Activated T-helper 1 cell treated with anti-CD3 and anti-CD28 coated beads, Interleukin-2, amount 50 U/mL, for 16 hours (primary cell): ENCODE measurements at regions not wholly inside any gene's neighbourhood (a gene's known extent, or its start where the extent isn't known, plus 50 kb on each side); places are given as distances from the start of the nearest gene placed in this dataset.

Source experiments
- DNase-seq, 2 donors: peaks; one replicate each; pipeline ENCODE4 v3.0.0-alpha.2; 2020; ENCODE audit warnings: low read depth in 1 of 2, low spot score in 1 of 2

DNA sequence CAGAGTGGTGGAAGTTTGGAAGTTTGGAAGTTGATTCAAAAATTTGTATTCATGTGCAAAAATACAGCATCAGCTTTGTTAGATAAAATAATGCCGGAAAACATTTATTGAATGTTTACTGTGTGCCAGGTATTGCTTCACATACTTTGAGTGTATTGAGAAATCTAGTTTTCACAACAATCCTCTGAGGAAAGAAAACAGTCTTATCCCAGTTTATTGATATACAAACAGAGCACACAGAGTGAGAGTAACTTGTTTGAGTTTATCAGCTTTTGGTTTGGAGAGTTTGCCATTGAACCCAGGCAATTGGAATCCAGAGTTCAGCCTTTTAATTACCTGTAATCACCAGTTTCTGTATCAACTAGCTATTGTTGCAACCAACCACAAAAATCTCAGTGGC, 127.2 kb upstream of the RPS6KA3 start:
- no peak for DNase-seq

DNA sequence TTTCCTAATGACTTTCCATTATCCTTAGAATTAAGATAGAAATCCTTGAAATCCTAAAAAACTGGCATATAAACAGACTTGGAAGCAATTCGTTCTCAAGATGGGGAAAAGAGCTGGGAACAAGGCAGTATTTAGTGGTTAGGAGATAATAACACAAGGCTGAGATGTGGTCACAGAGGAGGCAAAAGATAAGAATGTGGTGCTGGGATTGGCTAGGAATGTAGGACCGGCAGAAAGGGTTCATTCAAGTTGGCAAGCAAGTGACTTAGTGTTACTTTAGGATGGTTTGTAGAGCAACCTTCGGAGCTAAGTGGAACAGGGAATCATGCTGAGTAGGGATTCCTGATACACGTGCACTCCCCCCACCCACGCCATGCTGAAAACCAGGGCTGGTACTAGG, 121.9 kb upstream of the RPS6KA3 start:
- DNase-seq: no peak

DNA sequence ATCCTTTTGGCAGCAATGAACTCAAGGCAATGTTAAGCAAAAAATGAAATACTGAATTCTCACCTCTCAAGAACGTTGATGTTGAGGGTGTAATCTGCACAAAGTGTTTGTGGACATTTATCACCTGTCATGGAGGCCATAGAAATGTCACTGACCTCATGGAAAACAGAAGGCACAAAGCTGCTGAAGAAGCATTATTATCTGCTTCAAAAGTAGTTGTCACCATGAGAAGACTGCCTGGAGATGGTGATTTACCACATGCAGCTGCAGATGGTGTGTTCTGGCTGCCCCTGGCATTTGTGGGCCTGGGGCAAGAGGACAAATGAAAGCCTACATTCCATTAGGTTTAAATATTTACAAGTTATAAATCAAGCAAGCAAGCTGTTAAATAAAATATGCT, 116.8 kb upstream of the RPS6KA3 start:
- no peak for DNase-seq

DNA sequence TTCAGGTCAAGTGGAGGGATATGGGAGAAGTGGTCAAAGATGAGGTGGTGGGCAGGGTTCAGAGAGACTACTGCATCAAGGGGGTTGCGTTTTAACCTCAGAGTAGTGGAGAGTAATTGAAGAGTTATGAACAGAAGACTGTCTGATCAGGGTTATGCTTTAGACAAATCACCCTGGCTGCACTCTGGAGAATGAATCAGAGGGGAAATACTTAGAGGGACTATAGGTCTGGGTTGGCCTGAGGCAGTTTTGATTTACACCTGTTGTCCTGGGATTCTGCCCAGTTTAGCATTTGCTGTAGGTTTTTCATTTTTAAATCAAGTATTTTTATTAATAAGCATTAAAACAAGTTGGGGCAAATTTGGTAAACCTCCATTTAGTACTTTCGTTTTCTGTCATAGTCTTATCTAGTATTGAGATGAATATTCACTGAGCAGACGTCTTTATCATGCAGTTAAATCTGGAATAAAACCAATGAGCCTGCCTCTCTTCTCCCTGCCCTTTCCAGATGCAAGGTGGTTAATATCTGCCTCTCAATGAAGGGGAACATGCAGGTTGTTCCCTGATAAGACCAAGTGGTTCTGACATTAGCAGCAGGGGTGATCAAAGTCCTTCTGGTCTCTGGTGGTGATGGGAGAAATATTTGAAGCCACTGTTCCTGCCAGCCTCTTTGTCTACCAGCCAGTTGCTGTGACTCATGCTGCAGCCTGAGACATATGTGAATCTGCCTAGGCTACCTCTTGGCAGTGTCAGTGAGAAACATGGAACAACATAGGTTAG, 116.0 kb upstream of the RPS6KA3 start:
- DNase-seq: no peak

DNA sequence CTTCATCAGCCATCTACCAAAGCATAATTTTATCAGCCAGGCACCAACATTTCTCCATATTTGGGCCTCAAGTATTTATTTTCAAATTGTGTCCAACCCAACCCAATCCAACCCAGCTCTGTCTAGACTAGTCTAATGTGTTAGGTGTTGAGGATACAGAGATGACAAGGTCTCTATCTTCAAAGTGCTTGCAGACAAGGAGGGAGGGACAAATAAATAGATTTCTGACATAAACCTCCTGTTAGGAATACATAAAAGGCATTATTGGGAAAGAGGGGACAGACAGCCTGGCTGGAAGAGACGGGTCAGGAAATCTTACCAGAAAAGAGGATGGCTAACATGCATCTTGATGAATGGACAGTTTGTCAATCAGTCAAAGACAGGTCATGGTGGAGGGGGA, 115.4 kb upstream of the RPS6KA3 start:
- DNase-seq: no peak

DNA sequence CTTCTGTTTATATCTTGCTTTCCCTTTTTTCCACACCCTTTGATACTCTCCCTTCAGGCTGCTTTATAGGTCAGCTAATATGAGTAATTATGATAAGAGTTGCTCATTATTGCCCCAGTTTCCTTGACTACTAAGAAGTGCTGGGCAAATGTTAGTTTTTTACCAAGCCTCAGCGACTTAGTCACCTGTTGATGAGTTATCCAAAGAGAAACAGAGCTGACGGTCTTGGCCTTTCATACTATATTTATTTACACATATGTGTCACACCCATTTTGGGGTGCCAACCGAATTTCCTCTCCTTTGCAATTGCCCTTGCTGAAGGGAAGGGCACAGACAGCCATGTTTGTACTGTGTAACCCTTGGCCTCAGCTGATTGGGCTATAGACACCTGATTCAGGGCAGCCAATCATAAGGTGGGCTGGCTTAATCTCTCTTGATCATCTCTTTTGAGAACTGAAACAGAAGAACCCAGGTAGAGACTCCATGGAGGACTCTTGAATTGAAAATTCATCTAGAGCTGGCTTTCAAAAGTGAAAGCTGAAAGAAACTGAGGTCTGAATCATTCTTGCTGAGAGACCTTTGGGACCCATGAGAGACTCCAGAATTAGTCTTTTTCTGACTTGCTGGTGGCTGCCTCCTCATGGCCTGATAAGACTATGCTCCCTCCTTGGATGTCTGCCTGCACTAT, 111.7 kb upstream of the RPS6KA3 start:
- DNase-seq: no peak

DNA sequence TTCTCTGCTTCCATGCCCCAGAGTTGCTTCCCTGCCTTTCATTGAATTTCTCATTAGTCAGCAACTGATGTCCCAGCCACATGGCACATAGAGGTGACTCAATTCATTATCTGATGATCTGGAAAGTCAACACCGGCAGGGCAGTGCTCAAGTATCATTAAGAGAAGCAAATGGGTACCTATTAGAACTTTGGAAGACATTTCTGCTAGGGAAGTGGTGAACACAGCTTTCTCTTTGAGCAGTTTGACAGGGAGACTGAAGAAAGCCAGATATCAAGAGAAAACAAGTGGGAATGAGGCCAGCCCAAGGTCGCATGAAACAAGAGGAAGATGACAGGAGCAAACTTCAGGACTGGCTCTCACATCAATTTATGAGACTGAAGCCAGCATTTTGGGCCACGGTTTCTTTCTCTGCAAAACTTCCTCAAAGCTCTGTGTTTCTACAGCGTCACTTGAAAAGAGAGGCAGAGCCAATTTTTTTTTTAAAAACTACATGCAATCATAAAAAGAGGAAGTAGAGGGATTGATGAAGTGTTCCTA, 108.3 kb upstream of the RPS6KA3 start:
- no peak for DNase-seq

DNA sequence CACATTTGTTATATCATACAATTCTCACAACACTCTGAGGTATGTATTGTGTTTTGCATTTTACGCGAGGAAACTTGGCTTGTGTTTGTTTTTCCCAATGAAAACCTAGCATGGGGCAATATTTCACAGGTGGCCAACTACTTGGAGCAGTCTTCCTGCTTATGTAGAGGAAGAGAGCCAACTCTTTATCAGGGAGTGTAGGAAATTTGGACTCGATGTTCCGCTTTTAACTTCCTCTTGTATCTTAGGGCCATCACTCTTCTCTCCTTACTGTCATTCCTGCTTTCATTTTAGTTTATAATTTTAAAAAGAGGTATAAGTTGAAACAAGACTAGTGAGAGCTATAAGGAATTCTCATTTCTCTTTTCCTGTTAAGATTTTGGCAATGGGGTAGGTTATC, 107.7 kb upstream of the RPS6KA3 start:
- no peak for DNase-seq

DNA sequence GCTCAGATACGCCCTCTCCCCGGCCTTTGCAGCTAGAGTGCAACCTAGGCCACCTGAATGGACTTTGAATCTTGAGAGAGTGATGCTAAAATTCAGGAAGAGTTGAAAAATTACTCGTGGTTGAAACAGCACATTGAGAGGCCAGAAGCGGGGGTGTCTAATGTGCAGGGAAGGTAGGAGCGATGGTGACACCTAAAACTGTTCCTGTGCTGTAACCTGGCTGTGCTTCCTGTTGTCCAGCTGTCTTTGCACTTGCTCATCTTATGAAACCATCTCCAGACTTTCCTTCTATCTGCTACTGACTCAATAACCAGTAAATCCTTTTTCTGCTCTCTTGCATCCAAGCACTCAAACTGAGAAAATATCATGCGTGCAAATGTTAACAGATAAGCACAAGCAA, 106.4 kb upstream of the RPS6KA3 start:
- DNase-seq: no peak

DNA sequence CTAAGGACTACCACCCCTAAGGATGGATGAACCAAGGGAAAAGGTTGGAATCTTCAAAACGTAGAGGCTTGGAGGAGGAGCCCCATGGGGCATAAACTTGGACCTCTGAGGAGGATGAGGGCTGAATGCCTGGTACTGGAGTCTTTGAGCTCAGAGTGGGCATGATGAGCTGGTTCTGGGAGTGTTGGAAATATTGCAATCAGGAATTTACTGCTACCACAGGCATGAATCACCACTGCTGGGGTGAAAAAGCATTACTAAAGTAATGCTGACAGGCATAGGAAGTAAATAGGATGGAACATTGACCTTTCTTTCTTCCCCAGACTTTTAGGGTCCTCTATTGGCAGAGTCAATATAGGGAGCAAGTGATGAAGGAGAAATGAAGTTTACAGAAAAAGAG, 105.8 kb upstream of the RPS6KA3 start:
- no peak for DNase-seq

DNA sequence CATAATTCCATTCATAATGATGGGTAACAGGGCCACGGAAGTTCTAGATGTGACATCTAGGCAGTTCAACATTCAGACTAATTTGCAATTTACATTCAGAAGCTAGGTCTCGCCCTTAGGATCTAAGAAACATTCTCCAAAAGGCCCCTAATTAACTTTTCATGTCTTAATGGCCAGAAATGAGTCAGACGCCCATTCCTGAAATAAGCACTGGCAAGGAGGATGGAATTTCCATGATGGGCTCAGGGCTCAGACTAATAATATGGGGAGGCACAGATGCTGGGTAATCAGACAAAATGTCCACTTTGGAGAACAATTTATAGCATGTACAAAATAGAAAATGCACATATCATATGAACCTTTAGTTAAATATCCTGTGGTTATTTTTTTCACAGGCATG, 102.8 kb upstream of the RPS6KA3 start:
- DNase-seq: no peak

DNA sequence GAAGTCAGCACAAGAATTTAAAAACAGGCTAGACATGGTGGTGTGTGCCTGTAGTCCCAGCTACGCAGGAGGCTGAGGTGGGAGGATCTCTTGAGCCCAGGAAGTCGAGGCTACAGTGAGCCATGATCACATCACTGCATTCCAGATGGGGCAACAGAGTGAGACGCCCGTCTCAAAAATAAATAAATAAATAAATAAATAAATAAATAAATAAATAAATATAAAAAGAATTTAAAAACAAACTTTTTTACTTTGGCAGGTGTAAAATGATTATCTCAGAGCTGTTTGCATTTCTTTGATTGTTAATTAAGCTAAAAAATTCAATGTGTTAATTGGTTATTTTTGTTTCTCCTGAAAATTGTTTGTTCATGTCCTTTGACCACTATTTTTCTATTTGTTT, 97.5 kb upstream of the RPS6KA3 start:
- no peak for DNase-seq

DNA sequence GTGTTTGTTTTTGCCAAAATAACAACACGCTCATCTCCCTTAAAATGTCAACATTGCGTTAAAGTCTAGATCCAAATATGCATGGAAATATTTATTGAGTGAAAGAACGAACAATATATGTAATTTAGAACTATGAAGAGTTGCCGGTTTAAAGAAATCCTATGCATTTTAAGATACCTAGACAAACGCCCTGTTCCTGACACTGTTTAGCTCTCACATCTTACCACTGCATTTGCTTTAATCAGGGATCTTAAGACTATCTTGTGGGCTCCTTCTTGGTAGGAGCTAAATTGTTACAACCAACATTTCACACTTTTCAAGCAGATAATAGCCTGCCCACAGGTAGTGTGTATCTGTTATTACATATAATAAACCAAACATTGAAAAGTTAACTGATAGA, 96.6 kb upstream of the RPS6KA3 start:
- DNase-seq: no peak

DNA sequence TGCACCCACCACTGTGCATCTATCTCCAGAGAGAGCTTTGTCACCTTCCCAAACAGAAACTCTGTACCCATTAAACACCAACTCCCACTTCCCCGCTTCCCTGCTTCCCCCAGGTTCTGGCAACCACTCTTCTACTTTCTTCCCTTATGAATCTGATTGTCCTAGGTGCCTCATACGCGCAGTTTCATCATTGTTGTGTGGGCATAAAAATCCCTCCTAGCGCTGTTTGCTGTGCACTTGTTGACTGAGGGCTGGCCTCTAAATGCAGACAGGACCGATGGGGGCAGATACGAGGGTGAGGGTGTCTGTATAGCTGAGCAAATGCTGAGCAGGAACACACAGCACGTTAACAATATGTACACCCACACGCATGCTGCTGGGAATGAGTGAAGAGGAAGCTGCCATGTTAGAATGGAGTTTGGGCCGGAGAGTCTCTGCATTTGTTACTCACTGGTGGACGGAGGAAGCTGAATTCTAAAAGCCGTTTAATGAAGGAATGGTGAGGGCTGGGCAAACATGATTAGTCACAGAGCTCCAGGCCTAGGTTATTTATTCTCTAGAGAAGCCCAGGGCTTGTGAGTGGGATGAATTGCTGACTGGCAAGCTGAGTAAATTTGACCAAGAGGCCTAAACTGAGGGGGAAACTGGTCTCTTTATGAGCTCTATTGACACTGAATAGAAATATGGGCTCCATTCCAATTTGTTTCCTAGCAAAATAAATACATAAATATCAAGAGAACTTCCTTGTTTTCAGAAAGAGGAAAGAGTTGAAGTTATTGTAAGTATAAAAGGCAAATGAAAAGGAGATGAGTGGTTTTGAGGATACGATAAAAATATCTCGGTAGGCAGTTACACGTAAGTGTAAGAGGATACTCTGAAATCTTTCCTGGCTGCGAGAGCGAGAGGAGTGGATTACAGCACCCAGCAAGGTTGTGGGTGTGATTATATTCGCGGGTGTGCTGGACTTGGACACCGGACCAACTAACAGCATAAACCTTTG, 95.9 kb upstream of the RPS6KA3 start:
- no peak for DNase-seq

DNA sequence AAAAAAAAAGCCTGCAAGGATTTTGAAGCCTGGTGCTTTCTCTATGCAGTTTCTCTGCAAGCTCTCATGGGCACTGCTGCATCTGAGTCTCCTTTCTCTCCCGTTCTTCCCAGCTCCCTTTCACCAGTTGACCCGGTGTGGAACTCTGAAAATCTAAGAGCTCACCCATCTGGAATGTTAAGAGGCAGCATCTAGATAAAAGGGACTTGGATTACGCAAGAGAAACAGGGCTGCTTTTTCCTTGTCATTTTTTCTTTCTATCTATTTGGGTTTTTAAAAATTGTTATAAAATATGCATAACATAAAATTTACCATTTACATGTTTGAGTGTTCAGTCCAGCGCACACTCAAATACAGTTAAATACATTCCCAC, 95.2 kb upstream of the RPS6KA3 start:
- DNase-seq: no peak

DNA sequence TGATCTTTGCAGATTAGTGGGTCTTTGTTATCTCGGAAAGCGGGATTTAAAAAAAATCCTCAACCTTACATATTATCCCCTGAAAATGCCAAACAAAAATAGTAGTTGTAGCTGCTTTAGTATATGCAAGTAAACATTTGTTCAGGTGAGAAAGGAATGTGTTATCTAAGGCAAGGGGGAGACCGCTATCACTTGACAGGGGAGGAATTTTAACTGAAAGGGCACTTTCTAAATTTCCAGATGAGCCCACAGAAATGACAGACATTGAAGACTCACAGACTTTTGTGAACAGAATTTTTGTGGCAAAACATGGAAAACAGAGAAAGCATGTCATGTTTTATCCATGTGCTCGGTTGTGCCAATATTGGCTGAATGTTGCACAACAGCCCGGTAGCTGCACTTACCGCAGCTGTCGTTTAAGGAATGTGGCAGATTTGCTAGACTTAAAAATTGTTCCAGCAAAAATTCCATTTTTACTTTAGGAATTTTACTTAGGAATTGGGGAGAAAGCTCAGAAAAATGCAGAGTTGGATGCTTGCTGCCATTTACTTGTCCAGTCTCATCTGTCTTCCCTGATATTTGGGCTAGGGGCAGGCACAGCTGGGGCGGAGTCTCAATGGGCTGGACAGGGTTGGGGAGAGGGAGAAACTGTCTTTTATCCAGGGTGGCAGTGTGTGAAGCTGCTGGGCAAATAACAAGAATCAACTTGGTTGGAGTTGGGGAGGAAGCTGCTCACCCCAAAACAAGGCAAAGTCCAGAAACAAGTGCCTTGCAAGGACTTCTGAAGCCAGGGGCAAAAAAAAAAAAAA, 94.6 kb upstream of the RPS6KA3 start:
- no peak for DNase-seq

DNA sequence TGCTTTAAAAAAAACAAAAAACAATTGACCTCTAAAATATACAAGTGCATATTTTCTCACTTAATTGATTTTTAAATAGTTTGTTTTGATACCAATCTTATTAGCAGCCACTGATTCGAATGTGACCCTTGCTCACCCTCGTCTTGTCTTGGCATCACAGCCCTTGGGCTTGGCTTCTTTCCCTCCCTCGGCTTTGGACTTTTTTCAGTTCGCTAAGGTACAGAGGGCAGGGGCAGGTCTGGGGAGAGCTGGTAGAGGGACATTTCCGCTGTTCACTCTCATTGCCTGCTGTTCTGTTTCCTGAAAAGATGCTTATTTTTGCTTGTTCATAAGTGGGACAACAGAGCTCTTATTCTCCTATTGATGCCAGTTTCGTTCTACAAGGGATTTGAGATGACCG, 88.5 kb upstream of the RPS6KA3 start:
- DNase-seq: no peak

DNA sequence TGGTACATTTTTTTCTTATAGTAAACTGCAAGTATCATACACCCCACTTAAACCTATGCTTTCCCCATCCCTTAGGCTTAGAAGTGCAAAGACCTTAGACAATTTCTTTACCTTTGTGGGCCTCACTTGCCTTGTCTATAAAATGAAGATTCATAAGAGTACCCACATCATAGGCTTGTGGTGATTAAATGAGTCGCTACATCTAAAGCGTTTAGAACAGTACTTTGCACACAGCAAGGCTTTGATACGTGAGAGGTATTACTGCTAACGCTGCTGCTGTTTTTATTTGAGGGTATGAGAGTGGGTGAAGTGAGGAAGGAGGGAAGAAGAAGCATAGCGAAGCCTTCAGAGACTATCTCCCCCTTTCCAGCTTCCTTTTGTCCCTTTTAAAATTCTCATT, 87.8 kb upstream of the RPS6KA3 start:
- no peak for DNase-seq

DNA sequence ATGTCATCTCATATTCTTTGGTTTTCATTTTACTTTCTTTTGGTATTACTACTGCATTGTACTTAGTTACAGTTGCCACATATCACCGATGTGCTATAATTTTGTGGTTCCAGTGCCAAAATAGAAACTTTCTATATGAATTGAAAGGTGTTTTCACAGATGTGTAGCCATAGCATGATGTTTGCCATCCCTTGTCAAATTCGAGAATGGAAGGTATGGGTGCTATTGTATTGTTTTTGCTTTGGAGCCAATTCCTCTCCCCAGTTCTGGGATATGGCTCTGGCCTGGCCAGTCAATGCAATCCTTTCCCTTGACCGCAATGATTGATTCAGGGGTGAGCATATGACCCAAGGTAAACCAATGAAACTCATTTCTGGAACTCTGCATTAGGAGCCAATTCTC, 86.2 kb upstream of the RPS6KA3 start:
- no peak for DNase-seq

DNA sequence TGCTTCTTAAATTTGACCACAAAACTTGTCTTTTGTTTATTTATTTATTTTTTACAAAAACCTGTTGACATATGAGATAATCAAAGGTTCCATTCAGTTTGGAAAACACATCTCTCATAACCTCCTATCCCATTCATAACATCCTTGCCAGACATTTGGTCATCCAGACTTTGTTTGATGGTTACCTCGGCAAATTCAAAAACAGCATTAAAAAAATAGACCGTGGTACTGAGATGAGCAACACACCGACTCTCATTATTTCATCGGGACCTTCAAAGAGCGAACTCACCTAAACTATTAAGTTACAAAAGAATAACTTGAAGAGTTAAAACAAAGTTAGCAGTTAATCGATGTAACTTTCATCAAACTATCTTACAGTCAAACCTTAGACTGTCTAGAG, 85.8 kb upstream of the RPS6KA3 start:
- no peak for DNase-seq

DNA sequence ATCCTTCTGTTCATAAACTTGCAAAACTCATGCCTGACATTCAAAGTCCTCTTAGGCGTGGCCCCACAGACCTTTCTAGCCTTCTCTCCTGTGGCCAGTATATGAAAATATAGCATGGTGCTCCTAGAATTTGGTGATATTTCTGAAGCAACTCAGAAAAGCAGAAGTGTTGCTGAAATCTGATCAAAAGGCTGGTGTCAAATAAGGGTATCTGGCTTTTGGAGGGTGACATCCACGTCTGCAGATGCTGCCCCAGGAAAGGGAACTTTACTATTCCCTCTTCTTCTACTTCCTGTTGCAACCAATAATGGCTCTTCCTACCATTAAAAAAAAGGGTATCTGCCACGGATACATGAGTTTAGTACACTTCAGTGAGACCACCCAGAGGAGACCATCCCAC, 83.9 kb upstream of the RPS6KA3 start:
- DNase-seq: no peak
